DMS114 treated with DMSO at 0.1 percent for 48 hours (cell line): ENCODE measurements at regions not wholly inside any gene's neighbourhood (a gene's known extent, or its start where the extent isn't known, plus 50 kb on each side); places are given as distances from the start of the nearest gene placed in this dataset.

Experiments used
- DNase-seq: peaks from one replicate; lab custom pipeline; 2025; ENCODE audit not compliant: unreplicated experiment; lab: John Stamatoyannopoulos, UW

DNA sequence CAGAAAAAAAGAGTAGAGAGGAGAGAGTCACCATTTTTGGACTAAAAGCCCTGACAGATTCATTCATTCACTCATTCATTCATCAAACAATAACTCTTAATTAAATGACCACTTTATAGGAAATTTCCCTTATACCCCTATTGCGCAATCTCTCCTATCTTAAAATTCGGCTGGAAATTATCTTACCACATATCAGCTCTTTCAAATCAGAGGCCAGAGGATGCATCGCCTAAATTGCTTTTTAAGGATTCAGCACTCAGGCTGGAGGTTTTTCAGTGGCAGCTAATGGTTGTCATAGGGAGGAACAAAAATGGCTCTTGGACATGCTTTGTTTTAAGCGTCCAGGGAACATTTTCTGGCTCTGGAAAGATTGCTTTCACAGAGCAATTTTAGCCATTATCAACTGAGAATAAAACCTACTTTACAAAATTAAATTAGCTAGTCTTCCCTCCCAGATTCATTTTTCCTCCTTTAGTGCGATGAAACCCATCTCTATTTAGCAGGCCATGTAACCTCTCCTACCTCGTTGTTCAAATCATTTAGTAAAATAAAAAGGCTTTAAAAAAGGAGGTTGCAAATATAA, 115.2 kb downstream of the OLFM4 start:
- DNase-seq, result no peak

DNA sequence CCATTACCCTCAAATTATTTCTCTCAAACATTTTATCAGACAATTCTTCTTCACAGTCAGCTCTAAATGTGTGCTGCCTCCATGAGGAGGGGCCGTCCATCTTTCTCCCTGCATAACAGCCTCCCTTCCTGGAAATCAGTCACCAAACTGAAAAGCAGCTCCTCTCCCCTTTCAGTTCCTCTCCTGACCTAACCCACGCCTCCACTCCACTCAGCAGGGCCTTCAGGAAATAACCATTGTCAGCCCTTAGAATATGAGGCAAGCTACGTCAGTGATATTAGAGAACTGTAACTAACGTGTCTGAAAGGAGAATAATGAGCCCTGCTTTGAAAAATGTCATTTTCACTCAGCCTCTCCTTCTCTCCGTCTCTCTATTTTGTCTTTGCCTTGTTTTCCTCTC, 116.2 kb downstream of the OLFM4 start:
- no peak for DNase-seq

DNA sequence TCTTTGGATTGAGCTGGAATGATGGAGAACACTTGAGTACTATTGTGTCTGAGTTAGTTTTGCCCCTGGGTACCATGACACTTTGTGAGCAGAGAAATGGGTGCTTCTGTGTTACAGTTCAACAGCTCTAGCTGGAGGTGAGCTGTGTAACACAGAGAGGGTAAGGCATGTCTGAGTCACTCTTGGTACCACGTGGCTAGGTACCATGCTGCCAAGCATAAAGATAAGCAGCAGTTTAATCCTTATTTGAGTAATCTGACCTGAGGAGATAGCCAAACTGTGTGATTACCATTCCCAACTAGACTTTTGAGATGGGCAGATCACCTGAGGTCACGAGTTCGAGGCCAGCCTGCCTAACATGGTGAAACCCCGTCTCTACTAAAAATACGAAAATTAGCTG, 122.0 kb downstream of the OLFM4 start:
- no peak for DNase-seq

DNA sequence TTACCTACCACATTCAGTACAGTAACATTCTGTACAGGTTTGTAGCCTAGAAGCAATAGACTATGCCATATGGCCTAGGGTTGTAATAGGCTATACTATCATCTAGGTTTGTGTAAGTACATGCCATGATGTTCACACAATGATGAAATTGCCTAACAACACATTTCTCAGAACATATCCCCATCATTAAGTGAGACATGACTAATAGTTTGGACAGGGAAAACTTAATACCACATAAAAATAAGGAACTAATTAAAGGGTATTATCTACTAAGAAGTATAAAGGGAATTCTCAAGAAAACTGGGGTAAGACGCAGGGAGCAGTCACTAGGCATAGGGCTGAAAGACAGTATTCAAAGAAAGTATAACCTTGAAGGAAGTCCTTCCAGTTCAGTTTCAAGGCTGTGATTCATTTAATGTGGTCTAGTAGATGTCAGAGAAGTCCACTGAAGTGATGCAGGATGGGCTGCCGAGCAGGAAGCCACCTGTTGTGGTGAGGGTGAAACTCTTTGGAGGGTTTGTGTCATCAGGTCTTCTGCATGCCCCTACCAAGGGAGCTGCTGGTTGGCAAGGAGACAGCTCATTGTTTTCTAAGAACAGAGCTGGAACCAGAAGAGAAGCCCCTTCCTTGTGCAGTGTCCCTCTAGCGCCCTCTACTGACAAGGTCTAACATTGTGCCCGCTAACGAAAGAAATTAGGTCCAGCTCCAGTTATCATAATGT, 122.9 kb downstream of the OLFM4 start:
- DNase-seq, result no peak

DNA sequence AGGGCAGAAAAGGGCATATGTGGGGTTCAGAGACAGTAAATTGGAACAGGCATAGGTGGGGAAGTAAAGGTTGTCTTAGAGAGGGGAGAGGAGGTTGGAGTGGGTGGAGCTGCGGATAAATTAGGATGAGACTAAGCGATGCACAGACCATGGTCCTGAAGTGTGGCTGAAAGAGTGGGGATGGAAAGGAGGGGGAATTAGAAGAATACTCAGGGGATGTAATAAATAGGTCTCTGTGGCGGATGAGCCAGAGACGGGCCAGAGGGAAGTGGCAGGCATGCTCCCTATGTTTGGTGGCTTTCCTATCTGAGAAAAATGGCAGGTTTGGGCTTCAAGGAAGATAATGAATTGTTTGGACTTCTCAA, 123.4 kb downstream of the OLFM4 start:
- DNase-seq, result no peak

DNA sequence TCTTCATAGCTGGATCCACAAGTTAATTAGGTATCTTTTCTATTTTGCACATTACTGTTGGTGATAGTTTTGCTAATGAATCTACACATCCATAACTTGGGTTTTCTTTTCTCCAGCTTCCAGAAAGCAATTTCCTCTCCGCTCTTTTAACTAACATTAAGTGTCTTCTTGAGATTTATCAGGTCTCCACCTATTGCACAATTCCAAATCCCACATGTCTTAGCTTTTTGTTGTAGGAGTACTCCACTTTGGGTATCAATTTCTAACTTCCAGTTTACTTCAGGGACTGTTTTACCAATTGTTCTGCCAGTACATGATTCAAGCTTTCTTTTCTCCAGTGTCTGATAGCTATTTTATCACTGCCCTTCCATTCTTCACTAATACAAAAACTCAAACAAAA, 129.6 kb downstream of the OLFM4 start:
- no peak for DNase-seq

DNA sequence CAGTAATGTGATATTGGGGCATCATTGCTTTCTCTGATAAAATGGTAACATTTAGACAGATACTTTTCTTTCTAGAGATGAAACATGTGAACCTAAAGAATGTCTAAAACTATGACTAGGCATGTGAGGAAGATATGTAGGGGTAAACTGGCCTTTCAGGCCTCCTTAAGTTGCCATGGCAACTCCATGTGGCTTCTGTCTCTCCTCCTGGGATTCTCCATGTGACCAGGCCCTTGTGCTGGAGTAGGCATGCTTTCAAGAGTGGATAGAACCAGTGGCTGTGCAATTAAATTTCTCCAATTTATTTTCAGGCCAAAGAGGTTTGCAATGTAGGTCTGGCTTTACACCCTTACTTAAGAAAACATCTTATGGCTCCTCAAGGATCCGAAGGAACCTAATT, 130.8 kb downstream of the OLFM4 start:
- DNase-seq, result no peak

DNA sequence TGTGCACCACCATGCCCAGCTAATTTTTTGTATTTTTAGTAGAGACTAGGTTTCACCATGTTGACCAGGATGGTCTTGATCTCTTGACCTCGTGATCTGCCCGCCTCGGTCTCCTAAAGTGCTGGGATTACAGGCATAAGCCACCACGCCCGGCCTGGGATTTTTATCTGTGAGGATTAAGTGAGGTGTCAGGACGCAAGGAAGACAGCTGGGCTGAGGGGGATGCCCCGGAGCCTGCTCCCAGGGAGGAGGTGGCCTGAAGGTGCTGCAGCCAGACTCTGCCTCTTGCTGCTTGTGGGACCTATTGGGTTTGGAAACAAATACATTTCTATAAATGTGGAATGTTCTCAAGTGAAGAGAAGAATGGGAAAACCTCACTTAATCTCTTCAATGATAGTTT, 131.6 kb downstream of the OLFM4 start:
- no peak for DNase-seq

DNA sequence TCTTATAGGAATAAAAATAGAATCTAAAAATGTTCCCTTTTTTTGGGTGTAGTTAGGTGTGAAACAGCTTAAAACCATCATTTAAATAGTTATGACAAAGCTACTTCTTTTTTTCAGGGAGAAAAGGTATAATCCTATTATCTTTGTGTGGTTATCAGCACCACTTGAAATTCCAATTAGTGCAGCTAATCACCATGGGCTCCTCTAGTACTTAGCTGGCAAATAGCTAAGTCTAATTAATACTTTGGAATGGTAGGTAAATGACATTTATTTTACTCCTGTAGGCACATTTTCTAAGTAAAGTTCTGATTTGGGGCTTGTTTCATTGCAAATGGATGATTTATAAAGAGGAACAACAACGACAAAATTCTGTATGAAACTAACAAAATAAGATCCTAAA, 132.6 kb downstream of the OLFM4 start:
- DNase-seq, result no peak

DNA sequence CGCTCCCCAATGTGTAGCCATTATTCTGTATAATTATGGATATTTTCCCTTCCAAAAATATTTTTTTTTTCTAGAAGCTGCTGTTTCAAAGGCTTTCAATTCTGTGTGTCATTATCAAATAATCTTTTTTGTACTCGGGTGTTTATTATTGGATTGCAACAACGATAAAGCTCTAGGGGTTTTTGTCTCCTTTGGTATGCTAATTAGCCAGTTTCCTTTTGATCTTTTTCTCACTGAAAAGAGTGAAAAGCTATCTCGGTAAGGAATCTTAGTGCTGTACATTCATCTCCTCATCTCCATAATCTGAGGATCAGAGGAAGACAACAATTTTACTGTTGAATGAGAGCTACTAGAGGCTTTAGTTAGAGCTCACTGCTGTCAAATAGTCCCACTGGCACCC, 136.6 kb downstream of the OLFM4 start:
- DNase-seq, result no peak

DNA sequence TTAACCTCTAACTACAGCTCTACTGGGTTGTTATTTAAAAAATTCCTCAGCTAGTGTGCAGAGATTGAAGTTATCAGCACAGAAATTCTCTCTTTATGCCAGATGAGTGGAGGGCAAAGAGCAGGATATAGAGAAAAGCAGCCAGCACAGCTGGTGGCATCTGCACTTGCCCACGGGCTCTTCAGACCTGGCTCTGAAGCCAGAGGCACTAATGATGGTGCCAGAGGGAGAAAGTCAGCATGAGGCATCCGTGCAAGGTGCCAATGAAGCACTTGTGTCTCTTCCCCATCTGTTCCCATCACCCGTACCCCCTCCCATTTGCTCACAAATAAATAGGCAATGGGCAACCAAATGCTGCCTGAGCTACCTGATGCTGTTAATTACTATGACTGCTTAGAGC, 138.9 kb downstream of the OLFM4 start:
- no peak for DNase-seq

DNA sequence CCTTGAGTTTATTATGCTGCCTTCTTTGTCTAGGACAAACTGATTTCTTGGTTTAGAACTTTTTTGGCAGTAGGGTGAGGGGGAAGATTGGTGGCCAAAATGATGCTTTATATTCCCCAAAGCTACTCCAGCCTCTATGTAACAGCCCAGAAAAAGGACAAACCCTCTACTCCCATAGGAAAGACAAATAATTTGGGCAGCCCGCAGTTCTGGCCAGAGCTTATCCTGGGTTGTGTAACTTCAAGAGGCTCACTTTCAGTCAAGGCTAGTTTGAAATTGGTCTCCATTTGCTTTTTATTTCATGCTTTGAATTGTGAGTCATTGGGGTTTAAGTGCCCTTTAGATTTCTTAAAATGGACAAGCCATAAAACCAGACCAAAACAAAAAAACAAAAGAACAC, 142.3 kb downstream of the OLFM4 start:
- DNase-seq, result no peak

DNA sequence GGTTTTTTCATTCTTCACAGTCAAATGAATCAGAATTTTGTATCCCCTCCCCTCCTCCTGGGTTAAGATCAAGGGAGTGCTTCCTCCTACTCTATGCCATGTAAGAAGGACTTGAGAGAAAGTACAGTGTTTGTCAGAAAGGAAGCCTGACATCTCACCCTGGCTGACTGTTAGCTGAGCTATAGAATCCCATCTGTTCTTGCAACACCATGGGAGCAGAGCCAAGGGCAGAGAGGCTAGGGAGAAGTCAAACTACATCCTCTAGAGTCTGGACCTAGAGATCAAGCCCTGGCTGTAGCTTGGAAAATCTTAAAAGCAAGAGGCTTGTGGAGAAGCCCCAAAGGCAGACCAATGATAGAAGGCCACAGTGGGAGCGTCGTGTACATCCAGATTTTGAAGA, 145.9 kb downstream of the OLFM4 start:
- no peak for DNase-seq

DNA sequence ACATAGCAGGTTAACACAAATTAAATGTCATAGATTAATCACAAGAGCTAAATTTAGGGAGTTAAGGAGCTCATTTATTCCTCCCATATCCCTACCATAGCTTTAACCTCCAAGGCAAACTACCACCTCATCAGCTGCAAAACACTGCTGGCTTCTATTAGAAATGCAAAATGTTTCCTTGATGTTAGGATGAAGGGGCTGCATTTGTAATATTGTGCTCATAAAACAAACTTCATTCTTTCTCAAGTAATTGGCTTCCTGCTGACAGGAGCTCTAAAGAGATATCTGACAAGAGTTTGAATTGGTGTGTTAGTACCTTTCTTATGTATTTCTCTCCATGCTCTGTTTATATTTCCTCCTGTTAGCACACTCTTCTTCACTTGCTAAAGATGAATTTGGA, 152.1 kb downstream of the OLFM4 start:
- DNase-seq, result no peak

DNA sequence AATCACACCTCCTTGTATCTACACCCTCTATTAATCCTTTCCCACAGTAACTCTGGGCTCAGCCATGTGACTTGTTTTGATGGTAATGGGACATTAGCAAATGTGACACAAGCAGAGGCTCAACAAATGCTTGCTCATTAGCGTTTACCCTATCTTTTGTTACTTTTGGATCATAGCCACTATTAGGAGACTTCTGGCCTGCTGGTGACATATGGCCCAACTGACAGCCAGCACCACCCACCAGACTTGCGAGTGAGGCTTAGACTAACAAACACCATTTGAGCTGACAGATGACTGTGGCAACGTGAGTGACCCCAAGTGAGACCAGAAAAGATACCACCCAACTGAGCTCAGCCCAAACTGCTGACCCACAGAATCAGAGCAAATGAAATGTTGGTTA, 154.1 kb downstream of the OLFM4 start:
- DNase-seq, result no peak

DNA sequence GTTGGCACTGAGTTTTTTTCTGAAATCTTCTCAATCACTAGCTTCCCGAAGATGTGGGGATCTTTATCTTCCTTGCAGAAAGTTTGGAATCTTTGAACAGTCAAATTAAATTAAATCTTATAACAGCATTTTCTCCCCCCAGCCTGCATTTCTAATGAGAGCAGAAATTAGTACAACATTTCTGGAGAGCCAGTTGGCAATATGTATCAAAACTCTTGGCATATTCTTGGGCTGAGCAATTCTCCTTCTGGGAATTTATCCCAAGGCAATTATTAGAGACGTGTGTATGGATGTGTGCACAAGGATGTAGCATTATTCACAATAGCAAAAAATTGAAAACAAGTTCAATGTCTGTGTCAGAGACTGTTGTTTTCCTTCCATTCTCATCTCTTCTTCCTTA, 159.5 kb downstream of the OLFM4 start:
- DNase-seq, result no peak

DNA sequence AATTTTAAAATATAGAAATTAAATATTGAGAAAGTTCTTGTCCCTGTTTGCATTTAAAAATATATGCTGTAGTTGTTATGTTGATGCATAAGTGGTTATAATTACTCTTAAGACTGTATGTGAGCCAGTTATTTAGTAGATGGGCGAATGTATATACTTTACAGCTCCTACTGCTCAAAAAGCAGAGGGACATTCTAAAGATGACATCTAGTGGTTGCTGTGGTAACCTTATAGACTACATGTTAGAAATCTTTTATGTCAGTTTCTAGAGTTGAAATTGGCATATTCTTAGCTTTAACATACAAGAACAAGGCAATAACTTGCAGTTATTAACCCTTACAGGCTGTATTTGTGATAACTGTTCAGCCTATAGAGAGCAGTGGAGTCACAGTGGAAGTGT, 160.5 kb downstream of the OLFM4 start:
- no peak for DNase-seq

DNA sequence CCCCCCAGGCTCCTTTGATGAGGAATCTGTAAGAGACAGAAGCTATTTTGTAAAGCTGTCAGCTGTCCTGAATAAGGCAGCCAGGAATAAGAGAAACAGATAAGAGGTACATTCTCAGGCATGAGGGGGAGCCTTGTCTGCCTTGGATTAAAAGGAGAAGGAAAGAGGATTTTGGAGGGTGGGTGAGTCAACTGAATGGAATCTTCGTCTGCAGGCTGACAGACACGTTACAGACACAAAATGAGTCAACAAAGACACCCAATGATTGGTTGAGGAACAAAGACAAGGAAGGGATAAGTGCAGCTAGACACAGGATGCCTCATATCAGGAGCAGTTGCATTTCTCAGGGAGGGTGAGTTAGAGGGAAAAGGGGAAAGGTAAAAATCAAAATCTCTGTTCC, 162.5 kb downstream of the OLFM4 start:
- DNase-seq, result no peak

DNA sequence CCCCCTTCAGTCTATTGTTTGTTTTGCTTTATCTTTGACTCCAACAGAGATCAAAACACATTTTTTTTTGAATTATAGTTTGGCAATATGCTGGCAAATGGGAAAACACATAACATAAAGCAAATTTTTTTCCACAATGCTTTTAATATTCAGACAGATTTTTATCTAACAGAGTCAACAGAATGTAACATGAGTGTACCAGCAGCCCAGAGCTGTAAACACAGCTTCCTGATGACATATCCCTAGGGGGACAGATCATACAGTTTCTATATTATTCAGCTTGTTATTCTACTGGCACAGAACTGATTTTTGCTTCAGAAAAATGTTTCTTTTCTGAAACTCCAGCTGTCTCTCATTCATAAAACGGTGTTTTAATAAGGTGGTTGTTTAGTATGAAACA, 168.8 kb downstream of the OLFM4 start:
- DNase-seq, result no peak

DNA sequence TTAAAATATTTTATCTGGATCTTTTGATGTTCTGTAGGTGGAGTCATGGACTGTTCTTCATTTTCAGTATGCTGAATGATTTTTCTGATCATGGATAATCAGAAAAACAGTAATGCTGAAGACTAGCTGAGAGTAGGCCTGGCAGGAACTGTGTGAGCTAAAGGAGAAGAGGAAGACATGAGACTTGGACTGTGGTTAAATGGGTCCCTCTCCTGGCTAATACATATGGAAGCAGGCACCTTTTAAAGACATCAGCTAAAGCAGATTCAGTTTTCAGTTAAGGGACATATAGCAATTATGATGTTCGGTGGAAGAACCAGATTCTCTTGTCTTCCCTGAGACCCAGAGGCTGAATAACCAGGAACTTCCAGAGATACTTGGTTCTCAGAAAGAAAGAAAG, 169.4 kb downstream of the OLFM4 start:
- DNase-seq, result no peak

DNA sequence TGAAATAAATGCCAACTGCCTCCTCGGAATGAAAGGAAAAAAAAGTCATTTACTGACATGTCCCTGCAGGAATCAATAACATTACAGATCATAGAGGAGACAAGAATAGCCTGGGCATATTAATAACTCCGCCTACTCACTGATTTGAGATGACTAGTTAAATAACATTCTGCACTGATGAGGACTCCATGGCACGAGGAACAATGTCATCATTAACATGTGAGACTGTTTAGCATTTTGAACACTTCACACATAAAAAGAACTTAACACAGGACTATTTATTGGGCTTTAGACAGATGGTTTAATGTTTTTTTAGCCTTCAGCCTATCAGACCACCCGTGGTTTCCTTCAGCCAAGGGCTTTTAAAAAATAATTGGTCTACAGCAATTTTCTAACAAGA, 170.1 kb downstream of the OLFM4 start:
- DNase-seq, result no peak

DNA sequence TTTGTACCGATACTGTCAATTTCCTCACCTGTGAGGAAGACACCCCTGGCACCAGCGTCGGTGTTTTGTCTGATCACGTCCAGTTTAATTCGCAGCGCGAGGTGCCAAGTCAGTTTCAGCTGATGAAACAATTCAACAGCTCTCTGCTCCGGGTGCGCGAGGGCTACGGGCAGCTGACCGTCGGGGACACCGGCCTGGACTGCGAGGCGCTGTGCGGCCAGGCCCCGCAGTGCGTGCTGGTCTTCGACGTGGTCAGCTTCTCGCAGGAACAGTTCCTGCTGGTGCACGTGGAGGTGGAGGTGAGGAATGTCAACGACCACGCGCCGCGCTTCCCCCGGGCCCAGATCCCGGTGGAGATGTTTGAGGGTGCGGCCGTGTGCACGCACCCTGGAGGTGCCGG, 171.5 kb downstream of the OLFM4 start:
- DNase-seq, result no peak
